ENCODE measurements at regions not wholly inside any gene's neighbourhood (a gene's known extent, or its start where the extent isn't known, plus 50 kb on each side); places are given as distances from the start of the nearest gene placed in this dataset.

- no peak for DNase-seq (ENCODE audit: low read depth)
- TF ChIP-seq CTCF (IDR thresholded peaks at IDR 0.05; ENCODE audit: low read depth, low read length, missing control alignments), result no peak
- H3K4me3 ChIP-seq (ENCODE audit: low read depth, low read length), result no peak overlapping the region
Measured at GRCh38 chr11:45093761-45094455, 52.5 kb upstream of the PRDM11 start.

- no peak for DNase-seq (ENCODE audit: low read depth)
- TF ChIP-seq CTCF (IDR thresholded peaks at IDR 0.05; ENCODE audit: low read depth, low read length, missing control alignments), result no peak
- H3K4me3 ChIP-seq (ENCODE audit: low read depth, low read length), result no peak overlapping the region
Measured at GRCh38 chr11:45094958-45095690, 51.3 kb upstream of the PRDM11 start.

- no peak overlapping the region for H3K4me3 ChIP-seq (ENCODE audit: low read depth, low read length)
- TF ChIP-seq CTCF (IDR thresholded peaks at IDR 0.05; ENCODE audit: low read depth, low read length, missing control alignments), result no peak
Measured at GRCh38 chr11:45095691-45096010, 50.8 kb upstream of the PRDM11 start.

GRCh38 chr11:45096636-45097035 lies 49.8 kb upstream of the PRDM11 start:
- DNase-seq (ENCODE audit: low read depth), result no peak
- no peak overlapping the region for H3K4me3 ChIP-seq (ENCODE audit: low read depth, low read length)
- TF ChIP-seq CTCF (IDR thresholded peaks at IDR 0.05; ENCODE audit: low read depth, low read length, missing control alignments), result no peak

More at GRCh38 chr11:45095691-45096010, 50.8 kb upstream of the PRDM11 start:
- DNase-seq (ENCODE audit: low read depth), result no peak
